OCI-LY1 (cell line): ENCODE measurements at regions not wholly inside any gene's neighbourhood (a gene's known extent, or its start where the extent isn't known, plus 50 kb on each side); places are given as distances from the start of the nearest gene placed in this dataset.

Experiments used
- H2AFZ ChIP-seq: fragments of 200-600 bp; sonication (generic), shearing (Covaris generic); 2 replicates; pipeline ENCODE4 v1.6.0; 2014; ENCODE audit warnings: antibody characterized with exemption, mild to moderate bottlenecking, low read length
- H3F3A ChIP-seq: fragments of 200-600 bp; sonication (generic), shearing (Covaris generic); 2 replicates; pipeline ENCODE4 v1.6.0; 2014; ENCODE audit warnings: mild to moderate bottlenecking, antibody characterized with exemption, low read length, moderate library complexity; ENCODE audit not compliant: insufficient read depth
- H3K27ac ChIP-seq: fragments of 200-600 bp; sonication (generic); 2 replicates; pipeline ENCODE4 v1.5.1; 2014; ENCODE audit warnings: low read length, mixed run types, mild to moderate bottlenecking, low read depth; ENCODE audit not compliant: poor library complexity, severe bottlenecking
- H3K27me3 ChIP-seq: fragments of 200-600 bp; sonication (generic); 2 replicates; pipeline ENCODE4 v1.6.0; 2014; ENCODE audit warnings: antibody characterized with exemption, mild to moderate bottlenecking, low read length, moderate library complexity; ENCODE audit not compliant: insufficient read depth
- H3K36me3 ChIP-seq: fragments of 200-600 bp; sonication (generic); 2 replicates; pipeline ENCODE4 v1.6.1; 2014; ENCODE audit warnings: mild to moderate bottlenecking, antibody characterized with exemption, low read length, moderate library complexity, mixed read lengths; ENCODE audit not compliant: insufficient read depth
- H3K4me1 ChIP-seq: fragments of 200-600 bp; sonication (generic); 2 replicates; pipeline ENCODE4 v1.5.1; 2014; ENCODE audit warnings: mild to moderate bottlenecking, low read length, moderate library complexity; ENCODE audit not compliant: insufficient read depth, severe bottlenecking
- H3K4me2 ChIP-seq: fragments of 200-600 bp; sonication (generic), shearing (Covaris generic); 2 replicates; pipeline ENCODE4 v1.6.1; 2014; ENCODE audit warnings: low read length
- H3K4me3 ChIP-seq: fragments of 200-600 bp; sonication (generic); 2 replicates; pipeline ENCODE4 v1.5.1; 2014; ENCODE audit warnings: low read length, low read depth, mild to moderate bottlenecking, mixed read lengths; ENCODE audit not compliant: poor library complexity, severe bottlenecking
- H3K79me2 ChIP-seq: fragments of 200-600 bp; shearing (Covaris generic); 2 replicates; pipeline ENCODE4 v1.6.1; 2016; ENCODE audit warnings: mixed run types, low read length, mixed read lengths; ENCODE audit not compliant: insufficient read depth
- H3K9ac ChIP-seq: fragments of 200-600 bp; sonication (generic), shearing (Covaris generic); 2 replicates; pipeline ENCODE4 v1.6.1; 2014; ENCODE audit warnings: mild to moderate bottlenecking, low read length, mixed read lengths
- H3K9me2 ChIP-seq: fragments of 200-600 bp; sonication (generic), shearing (Covaris generic); 2 replicates; pipeline ENCODE4 v1.6.1; 2014; ENCODE audit warnings: low read depth, mild to moderate bottlenecking, low read length, mixed read lengths
- H3K9me3 ChIP-seq: fragments of 200-600 bp; shearing (Covaris generic); 2 replicates; pipeline ENCODE4 v1.6.1; 2014; ENCODE audit warnings: low read length, mixed read lengths
- H4K20me1 ChIP-seq: fragments of 200-600 bp; sonication (generic), shearing (Covaris generic); 2 replicates; pipeline ENCODE4 v1.6.0; 2016; ENCODE audit warnings: mild to moderate bottlenecking, low read length; ENCODE audit not compliant: insufficient read depth
- CTCF ChIP-seq: fragments of 200-600 bp; sonication (generic), shearing (Covaris generic); IDR thresholded peaks from 2 replicates; pipeline ENCODE4 v1.5.1; 2017; ENCODE audit warnings: mild to moderate bottlenecking, antibody characterized with exemption, low read length, moderate library complexity, mixed read lengths
- EZH2 ChIP-seq: fragments of 200-600 bp; sonication (generic), shearing (Covaris generic); IDR thresholded peaks from 2 replicates; pipeline ENCODE4 v1.8.0; 2017; ENCODE audit warnings: borderline replicate concordance, mixed run types, mild to moderate bottlenecking, antibody characterized with exemption, low read length, moderate library complexity, mixed read lengths

GRCh38 chr5:76016258-76016657, 66.9 kb upstream of the SV2C start:
- Histone ChIP-seq H3K79me2 (no peaks in the 10 kb centered on the region), H3K36me3 (no peaks in the 10 kb centered on the region), H3K9me3 (no peaks in the 10 kb centered on the region), H3K27me3 (no peaks in the 10 kb centered on the region), H3K9ac (no peak overlapping the region), H4K20me1 (no peaks in the 10 kb centered on the region), H2AFZ (no peak overlapping the region), H3K4me1 (no peaks in the 10 kb centered on the region), H3K27ac (no peak overlapping the region), H3K9me2 (no peaks in the 10 kb centered on the region), H3K4me2 (no peak overlapping the region), H3K4me3 (no peak overlapping the region), H3F3A (no peaks in the 10 kb centered on the region)
- no peak for TF ChIP-seq EZH2
- no peak; the same call in 1 of the 2 replicates for TF ChIP-seq CTCF

DNA sequence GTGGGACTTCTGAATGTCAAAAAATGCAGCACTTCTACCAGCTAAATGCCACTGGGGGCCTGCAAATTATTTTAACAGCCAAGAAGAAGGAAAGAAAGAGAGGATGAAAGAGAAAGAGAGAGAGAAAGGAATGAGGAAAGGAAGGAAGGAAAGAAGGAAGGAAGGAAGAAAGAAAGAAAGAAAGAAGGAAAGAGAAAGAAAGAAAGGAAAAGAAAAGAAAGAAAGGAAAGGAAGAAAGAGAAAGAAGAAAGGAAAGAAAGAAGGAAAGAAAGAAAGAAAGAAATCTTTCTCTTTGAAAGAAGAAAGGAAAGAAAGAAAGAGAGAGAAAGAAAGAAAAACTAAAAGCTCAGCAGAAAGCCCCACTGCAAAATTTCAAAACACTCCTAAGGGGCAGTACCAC, 69.2 kb upstream of the SV2C start:
- Histone ChIP-seq H3K9me2 (no peaks in the 10 kb centered on the region), H3K4me2 (no peak overlapping the region), H3K4me3 (no peak overlapping the region), H4K20me1 (no peaks in the 10 kb centered on the region), H3K36me3 (no peaks in the 10 kb centered on the region), H3F3A (no peaks in the 10 kb centered on the region), H3K9ac (no peak overlapping the region), H3K4me1 (no peaks in the 10 kb centered on the region), H3K27ac (no peak overlapping the region), H3K9me3 (no peaks in the 10 kb centered on the region), H2AFZ (no peak overlapping the region), H3K27me3 (no peaks in the 10 kb centered on the region), H3K79me2 (no peaks in the 10 kb centered on the region)
- TF ChIP-seq CTCF: no peak
- TF ChIP-seq EZH2: no peak

DNA sequence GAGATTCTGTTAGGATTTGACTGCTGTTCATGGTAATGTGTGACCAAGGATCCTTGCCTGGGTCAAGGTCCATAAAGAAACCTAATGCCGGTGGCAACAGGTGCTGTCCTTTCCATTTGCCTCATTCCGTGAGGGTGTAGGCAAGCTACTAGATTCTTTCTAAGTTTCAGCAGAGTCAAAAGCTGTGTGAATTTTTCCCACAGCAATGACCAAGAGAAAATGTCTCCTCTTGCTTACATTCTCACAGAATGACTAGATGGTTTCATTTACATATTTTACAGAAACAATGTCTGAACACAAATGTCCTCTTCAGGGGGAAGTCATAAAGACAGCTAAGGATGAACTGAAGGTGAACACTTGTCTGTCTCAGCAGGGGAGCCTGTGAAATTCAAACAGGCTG, 75.3 kb upstream of the SV2C start:
- Histone ChIP-seq H3K36me3 (no peaks in the 10 kb centered on the region), H3K4me2 (no peak overlapping the region), H3K9me3 (no peaks in the 10 kb centered on the region), H3K79me2 (no peaks in the 10 kb centered on the region), H3K4me1 (no peaks in the 10 kb centered on the region), H3K4me3 (no peak overlapping the region), H4K20me1 (no peaks in the 10 kb centered on the region), H3K9me2 (no peaks in the 10 kb centered on the region), H3F3A (no peaks in the 10 kb centered on the region), H2AFZ (no peak overlapping the region), H3K27me3 (no peaks in the 10 kb centered on the region), H3K9ac (no peak overlapping the region), H3K27ac (no peak overlapping the region)
- TF ChIP-seq CTCF: no peak
- no peak for TF ChIP-seq EZH2
